Trophoblast cell (in vitro differentiated cells and primary cell): ENCODE measurements at regions not wholly inside any gene's neighbourhood (a gene's known extent, or its start where the extent isn't known, plus 50 kb on each side); places are given as distances from the start of the nearest gene placed in this dataset.
A peak's percentile ranks its signal among the peaks of the same experiment; 100 is the strongest.

ENCODE experiments used
- DNase-seq, 2 donors: peaks; one replicate each; pipeline ENCODE4 v3.0.0-alpha.2; 2016
- H2AFZ ChIP-seq: 2 replicates; pipeline ENCODE4 v1.6.1; 2013; ENCODE audit warnings: low read length, moderate library complexity, mild to moderate bottlenecking; ENCODE audit not compliant: insufficient read depth, poor library complexity
- H2AK5ac ChIP-seq: 2 replicates; pipeline ENCODE4 v1.6.1; 2013; ENCODE audit warnings: mild to moderate bottlenecking, low read length
- H2BK120ac ChIP-seq: 2 replicates; pipeline ENCODE4 v1.6.1; 2013; ENCODE audit warnings: low read length, mild to moderate bottlenecking, moderate library complexity; ENCODE audit not compliant: insufficient read depth, poor library complexity
- H2BK12ac ChIP-seq: 2 replicates; pipeline ENCODE4 v1.6.1; 2013; ENCODE audit warnings: mild to moderate bottlenecking, low read length, moderate library complexity
- H2BK5ac ChIP-seq: 2 replicates; pipeline ENCODE4 v1.6.1; 2013; ENCODE audit warnings: low read length, low read depth, moderate library complexity, mild to moderate bottlenecking; ENCODE audit not compliant: poor library complexity
- H3K14ac ChIP-seq: 2 replicates; pipeline ENCODE4 v1.6.1; 2013; ENCODE audit warnings: mild to moderate bottlenecking, low read length
- H3K18ac ChIP-seq: 2 replicates; pipeline ENCODE4 v1.6.1; 2013; ENCODE audit warnings: mild to moderate bottlenecking, low read length
- H3K23ac ChIP-seq: 2 replicates; pipeline ENCODE4 v1.6.1; 2013; ENCODE audit warnings: low read length
- H3K27ac ChIP-seq: 2 replicates; pipeline ENCODE4 v1.5.1; 2013; ENCODE audit warnings: low read depth, mild to moderate bottlenecking, inconsistent platforms, low read length, moderate library complexity
- H3K27me3 ChIP-seq: 2 replicates; pipeline ENCODE4 v1.6.1; 2013; ENCODE audit warnings: inconsistent platforms, mild to moderate bottlenecking, low read length, moderate library complexity; ENCODE audit not compliant: insufficient read depth
- H3K36me3 ChIP-seq, 2 experiments: 1 replicate in 1 of 2; 2 replicates in 1 of 2; pipeline ENCODE4 v1.6.1; 2013; ENCODE audit warnings: low read length in 2 of 2, mild to moderate bottlenecking in 2 of 2, moderate library complexity in 1 of 2; ENCODE audit not compliant: insufficient read depth in 2 of 2, control insufficient read depth in 1 of 2
- H3K4ac ChIP-seq: 2 replicates; pipeline ENCODE4 v1.6.1; 2013; ENCODE audit warnings: low read depth, mild to moderate bottlenecking, low read length, moderate library complexity
- H3K4me1 ChIP-seq, 2 experiments: 1 replicate in 1 of 2; 2 replicates in 1 of 2; pipeline ENCODE4 v1.6.1; 2013; ENCODE audit warnings: low read length in 2 of 2, mild to moderate bottlenecking in 2 of 2, moderate library complexity in 1 of 2; ENCODE audit not compliant: insufficient read depth in 2 of 2, control insufficient read depth in 1 of 2
- H3K4me2 ChIP-seq: 2 replicates; pipeline ENCODE4 v1.6.1; 2013; ENCODE audit warnings: inconsistent platforms, mild to moderate bottlenecking, low read length, moderate library complexity
- H3K4me3 ChIP-seq: 2 replicates; pipeline ENCODE4 v1.5.1; 2013; ENCODE audit warnings: mild to moderate bottlenecking, low read depth, low read length, inconsistent platforms
- H3K79me1 ChIP-seq: one replicate; pipeline ENCODE4 v1.6.1; 2013; ENCODE audit warnings: low read length
- H3K79me2 ChIP-seq: 2 replicates; pipeline ENCODE4 v1.6.1; 2013; ENCODE audit warnings: low read length, mild to moderate bottlenecking; ENCODE audit not compliant: control insufficient read depth, insufficient read depth, poor library complexity
- H3K9ac ChIP-seq: 2 replicates; pipeline ENCODE4 v1.6.1; 2013; ENCODE audit warnings: mild to moderate bottlenecking, low read length
- H3K9me3 ChIP-seq: 2 replicates; pipeline ENCODE4 v1.6.1; 2013; ENCODE audit warnings: low read depth, mild to moderate bottlenecking, control low read depth, inconsistent platforms, low read length; ENCODE audit not compliant: insufficient read depth
- H4K12ac ChIP-seq: 2 replicates; pipeline ENCODE4 v1.6.1; 2013; ENCODE audit warnings: low read depth, mild to moderate bottlenecking, low read length, moderate library complexity
- H4K8ac ChIP-seq: 2 replicates; pipeline ENCODE4 v1.6.1; 2013; ENCODE audit warnings: low read depth, mild to moderate bottlenecking, low read length, moderate library complexity
- H4K91ac ChIP-seq: one replicate; pipeline ENCODE4 v1.6.1; 2013; ENCODE audit warnings: low read depth, mild to moderate bottlenecking, low read length, moderate library complexity
- WGBS: extraction: QIAGEN DNeasy Blood & Tissue Kit; methylation state at CpG from one replicate; pipeline ENCODE4 v1.1.7; 2013; ENCODE audit warnings: missing lambda C conversion rate; ENCODE audit not compliant: insufficient read length, insufficient coverage; ENCODE audit errors: extremely low coverage; 5-methylcytosine and 5-hydroxymethylcytosine counted together

GRCh38 chr7:38102507-38102906 is 75.5 kb upstream of the STARD3NL start:
- no peak overlapping the region for H2BK5ac ChIP-seq
- no CpG with 5 or more reads among the region's 1 CpG for WGBS
- H3K14ac ChIP-seq, result no peak overlapping the region
- no peak for DNase-seq
- no peak overlapping the region for H3K4me2 ChIP-seq
- H3K23ac ChIP-seq, result no peak overlapping the region
- H4K91ac ChIP-seq, result no peak overlapping the region
- no peak overlapping the region for H4K12ac ChIP-seq
- no peak overlapping the region for H3K9ac ChIP-seq
- H3K4me3 ChIP-seq, result no peak overlapping the region
- no peak overlapping the region for H2AK5ac ChIP-seq
- no peaks in the 10 kb centered on the region for H3K79me1 ChIP-seq
- H2BK12ac ChIP-seq, result no peak overlapping the region
- H2AFZ ChIP-seq, result no peak overlapping the region
- no peak overlapping the region for H3K4ac ChIP-seq
- H3K79me2 ChIP-seq, result no peaks in the 10 kb centered on the region
- H3K18ac ChIP-seq, result no peak overlapping the region
- no peaks in the 10 kb centered on the region for H3K4me1 ChIP-seq
- H3K36me3 ChIP-seq, result no peaks in the 10 kb centered on the region
- H4K8ac ChIP-seq, result no peak overlapping the region
- H3K27ac ChIP-seq, result no peak overlapping the region
- no peak overlapping the region for H2BK120ac ChIP-seq
- H3K27me3 ChIP-seq, result no peaks in the 10 kb centered on the region
- peaks cover 6% of the 10 kb centered on the region for H3K9me3 ChIP-seq

- WGBS, result no CpG with 5 or more reads among the region's 5 CpGs
These were observed 72.1 kb upstream of the STARD3NL start for GRCh38 chr7:38105874-38106483.

GRCh38 chr7:38107486-38107893 is 70.6 kb upstream of the STARD3NL start:
- no peak overlapping the region for H2AFZ ChIP-seq
- H4K8ac ChIP-seq, result no peak overlapping the region
- no peaks in the 10 kb centered on the region for H3K9me3 ChIP-seq
- peak; percentile 71 to 85 for DNase-seq
- H4K91ac ChIP-seq, result no peak overlapping the region
- H3K27me3 ChIP-seq, result no peaks in the 10 kb centered on the region
- H3K27ac ChIP-seq, result no peak overlapping the region
- H3K36me3 ChIP-seq, result no peaks in the 10 kb centered on the region
- WGBS, result no CpG with 5 or more reads among the region's 3 CpGs
- no peak overlapping the region for H2BK5ac ChIP-seq
- no peak overlapping the region for H3K9ac ChIP-seq
- H3K4me3 ChIP-seq, result no peak overlapping the region
- no peak overlapping the region for H3K14ac ChIP-seq
- H2BK120ac ChIP-seq, result no peak overlapping the region
- no peak overlapping the region for H4K12ac ChIP-seq
- H3K79me2 ChIP-seq, result no peaks in the 10 kb centered on the region
- H2AK5ac ChIP-seq, result no peak overlapping the region
- H3K18ac ChIP-seq, result no peak overlapping the region
- no peak overlapping the region for H2BK12ac ChIP-seq
- no peak overlapping the region for H3K4ac ChIP-seq
- no peaks in the 10 kb centered on the region for H3K4me1 ChIP-seq
- no peaks in the 10 kb centered on the region for H3K79me1 ChIP-seq
- no peak overlapping the region for H3K4me2 ChIP-seq
- no peak overlapping the region for H3K23ac ChIP-seq

More at GRCh38 chr7:38105874-38106483, 72.1 kb upstream of the STARD3NL start:
- Histone ChIP-seq H4K12ac (no peak overlapping the region), H4K8ac (no peak overlapping the region), H3K4me1 (no peaks in the 10 kb centered on the region), H3K79me1 (no peaks in the 10 kb centered on the region), H2AK5ac (no peak overlapping the region), H3K79me2 (no peaks in the 10 kb centered on the region), H3K4me3 (no peak overlapping the region), H3K27ac (no peak overlapping the region), H3K4ac (no peak overlapping the region), H3K14ac (no peak overlapping the region), H3K9ac (no peak overlapping the region), H3K9me3 (no peaks in the 10 kb centered on the region), H4K91ac (no peak overlapping the region), H3K4me2 (no peak overlapping the region), H3K36me3 (no peaks in the 10 kb centered on the region), H2BK12ac (no peak overlapping the region), H2BK120ac (no peak overlapping the region), H2AFZ (no peak overlapping the region), H2BK5ac (no peak overlapping the region), H3K23ac (no peak overlapping the region), H3K27me3 (no peaks in the 10 kb centered on the region), H3K18ac (no peak overlapping the region)
- peak in 1 of 2 donors; percentile 80 for DNase-seq

GRCh38 chr7:38112075-38112474 is 66.0 kb upstream of the STARD3NL start:
- Histone ChIP-seq H2AK5ac (no peak overlapping the region), H3K4me3 (no peak overlapping the region), H3K79me2 (no peaks in the 10 kb centered on the region), H3K23ac (no peak overlapping the region), H2BK5ac (no peak overlapping the region), H3K18ac (no peak overlapping the region), H3K27ac (no peak overlapping the region), H3K9me3 (no peaks in the 10 kb centered on the region), H2AFZ (no peak overlapping the region), H4K12ac (no peak overlapping the region), H3K14ac (no peak overlapping the region), H3K4me2 (no peak overlapping the region), H4K8ac (no peak overlapping the region), H3K4me1 (no peaks in the 10 kb centered on the region), H2BK120ac (no peak overlapping the region), H3K4ac (no peak overlapping the region), H3K27me3 (no peaks in the 10 kb centered on the region), H3K9ac (no peak overlapping the region), H3K79me1 (no peaks in the 10 kb centered on the region), H2BK12ac (no peak overlapping the region), H3K36me3 (no peaks in the 10 kb centered on the region), H4K91ac (no peak overlapping the region)
- no peak for DNase-seq
- WGBS, result no CpG with 5 or more reads among the region's 2 CpGs
